Natural killer cell (primary cell): ENCODE measurements at regions not wholly inside any gene's neighbourhood (a gene's known extent, or its start where the extent isn't known, plus 50 kb on each side); places are given as distances from the start of the nearest gene placed in this dataset.

Experiments used
- ATAC-seq, 3 donors: fragments of 150-1000 bp in 2 of 3; fragments of 200-7000 bp in 1 of 3; cut with Tn5 transposase; 1 replicate in 1 of 3; 2 replicates in 2 of 3; pipeline ENCODE4 v1.10.0; 2021; ENCODE audit warnings: mild to moderate bottlenecking in 2 of 3, moderate library complexity in 2 of 3
- DNase-seq, 2 donors: peaks; one replicate each; pipeline versions ENCODE4 v3.0.0 to v3.0.0-alpha.2; 2013 to 2021; ENCODE audit warnings: mixed read lengths in 1 of 2
- H3K27ac ChIP-seq: one replicate; pipeline ENCODE4 v1.5.1; 2013; ENCODE audit warnings: mild to moderate bottlenecking, low read length
- H3K27me3 ChIP-seq: one replicate; pipeline ENCODE4 v1.6.1; 2013; ENCODE audit warnings: low read length; ENCODE audit not compliant: control insufficient read depth, insufficient read depth
- H3K36me3 ChIP-seq: one replicate; pipeline ENCODE4 v1.6.1; 2013; ENCODE audit warnings: low read length; ENCODE audit not compliant: control insufficient read depth, insufficient read depth
- H3K4me1 ChIP-seq: one replicate; pipeline ENCODE4 v1.6.1; 2013; ENCODE audit warnings: low read length; ENCODE audit not compliant: control insufficient read depth, insufficient read depth
- H3K4me3 ChIP-seq: one replicate; pipeline ENCODE4 v1.5.1; 2013; ENCODE audit warnings: low read length
- H3K9me3 ChIP-seq: one replicate; pipeline ENCODE4 v1.6.1; 2013; ENCODE audit warnings: low read length; ENCODE audit not compliant: control insufficient read depth, insufficient read depth
- H3K27ac Mint-ChIP-seq, 2 donors: one replicate each; pipeline ENCODE4 v1.8.0; 2022; ENCODE audit warnings: mild to moderate bottlenecking in 2 of 2, mixed read lengths in 2 of 2, moderate library complexity in 1 of 2
- H3K27me3 Mint-ChIP-seq, 2 donors: one replicate each; pipeline ENCODE4 v1.8.0; 2022; ENCODE audit warnings: low read depth in 2 of 2, mixed read lengths in 2 of 2
- H3K36me3 Mint-ChIP-seq: one replicate; pipeline ENCODE4 v1.8.0; 2022; ENCODE audit warnings: mixed read lengths
- H3K4me1 Mint-ChIP-seq, 2 donors: one replicate each; pipeline ENCODE4 v1.8.0; 2022; ENCODE audit warnings: mixed read lengths in 2 of 2
- H3K4me3 Mint-ChIP-seq: one replicate; pipeline ENCODE4 v1.8.0; 2022; ENCODE audit warnings: mild to moderate bottlenecking, moderate library complexity, mixed read lengths
- H3K9me3 Mint-ChIP-seq, 2 donors: one replicate each; pipeline ENCODE4 v1.8.0; 2022; ENCODE audit warnings: mixed read lengths in 2 of 2
- CTCF ChIP-seq: fragments of 200-600 bp; IDR thresholded peaks from one replicate; pipeline ENCODE4 v1.8.0; 2022; ENCODE audit warnings: antibody characterized with exemption
- WGBS: methylation state at CpG from one replicate; pipeline ENCODE4 v1.1.7; 2013; ENCODE audit warnings: missing lambda C conversion rate; ENCODE audit not compliant: insufficient coverage; 5-methylcytosine and 5-hydroxymethylcytosine counted together
- intact Hi-C: fragments of 100-400 bp; cut with micrococcal nuclease; formaldehyde crosslinking; loops from one replicate; pipeline ENCODE4 v1.14.2; 2022

DNA sequence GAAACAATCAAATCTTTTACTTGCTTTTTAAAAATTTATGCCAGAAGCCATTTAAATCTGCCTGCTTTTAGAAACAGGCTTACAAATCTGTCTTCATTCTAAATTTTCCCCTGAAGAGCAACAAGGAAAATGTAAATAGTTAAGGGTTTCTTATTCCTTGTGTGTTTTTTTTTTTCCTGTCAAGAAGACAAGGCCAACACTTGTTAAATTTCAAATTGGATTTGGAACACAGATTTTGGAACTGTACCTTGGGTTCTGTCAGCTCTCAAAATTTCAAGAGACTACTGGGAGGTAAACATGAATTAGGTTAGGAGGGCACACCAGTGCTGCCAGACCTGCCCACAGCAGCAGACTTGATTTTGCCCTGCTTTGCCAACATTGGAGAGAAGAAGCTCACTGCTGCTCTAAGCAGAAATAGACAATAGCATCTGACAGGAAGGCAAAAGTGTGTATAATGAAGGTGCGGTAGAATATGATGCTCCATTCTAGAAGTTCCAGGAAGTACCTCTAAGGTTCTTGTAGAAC, 121.7 kb downstream of the NHLRC3 start:
- TF ChIP-seq CTCF, result no peak
- Mint-ChIP-seq H3K9me3 (peaks cover 0 to 6% of the 10 kb centered on the region in 2 donors), H3K4me3 (no peak overlapping the region), H3K27me3 (peaks cover 0 to 2% of the 10 kb centered on the region in 2 donors), H3K36me3 (no peaks in the 10 kb centered on the region), H3K27ac (no peak overlapping the region), H3K4me1 (no peaks in the 10 kb centered on the region)
- H3K27ac ChIP-seq, result no peak overlapping the region
- no peaks in the 10 kb centered on the region for H3K27me3 ChIP-seq
- WGBS, result 100% methylated on average over 1 of the region's 1 CpG
- no peaks in the 10 kb centered on the region for H3K9me3 ChIP-seq
- DNase-seq (no peak), ATAC-seq (no peak)
- H3K4me3 ChIP-seq, result no peak overlapping the region
- intact Hi-C loops, result no loop called here
- H3K4me1 ChIP-seq, result no peaks in the 10 kb centered on the region
- H3K36me3 ChIP-seq, result no peaks in the 10 kb centered on the region

- Histone ChIP-seq H3K27me3 (no peaks in the 10 kb centered on the region), H3K9me3 (no peaks in the 10 kb centered on the region), H3K36me3 (no peaks in the 10 kb centered on the region), H3K27ac (no peak overlapping the region), H3K4me3 (no peak overlapping the region), H3K4me1 (no peaks in the 10 kb centered on the region)
- Mint-ChIP-seq H3K4me1 (no peaks in the 10 kb centered on the region), H3K4me3 (no peak overlapping the region), H3K27me3 (peaks cover 0 to 2% of the 10 kb centered on the region in 2 donors), H3K9me3 (peaks cover 1 to 3% of the 10 kb centered on the region in 2 donors), H3K36me3 (no peaks in the 10 kb centered on the region), H3K27ac (no peak overlapping the region)
- intact Hi-C loops, result no loop called here
- 65% methylated on average over 3 of the region's 3 CpGs for WGBS
- no peak for TF ChIP-seq CTCF
- ATAC-seq, result no peak
- DNase-seq, result no peak
Observed at GRCh38 chr13:39167018-39167417, 128.8 kb downstream of the NHLRC3 start.

- no peaks in the 10 kb centered on the region for H3K4me1 ChIP-seq
- H3K27ac ChIP-seq, result no peak overlapping the region
- peaks cover 0 to 2% of the 10 kb centered on the region in 2 donors for H3K27me3 Mint-ChIP-seq
- H3K36me3 ChIP-seq, result no peaks in the 10 kb centered on the region
- no peaks in the 10 kb centered on the region for H3K36me3 Mint-ChIP-seq
- no peaks in the 10 kb centered on the region for H3K27me3 ChIP-seq
- H3K9me3 ChIP-seq, result no peaks in the 10 kb centered on the region
- H3K4me3 ChIP-seq, result no peak overlapping the region
- H3K4me3 Mint-ChIP-seq, result no peak overlapping the region
- H3K27ac Mint-ChIP-seq, result no peak overlapping the region
- intact Hi-C loops, result no loop called here
- TF ChIP-seq CTCF, result no peak
- 85% methylated on average over 2 of the region's 2 CpGs for WGBS
- no peak for ATAC-seq
- H3K9me3 Mint-ChIP-seq, result peaks cover 3 to 4% of the 10 kb centered on the region in 2 donors
- no peak for DNase-seq
- no peaks in the 10 kb centered on the region for H3K4me1 Mint-ChIP-seq
Observed at GRCh38 chr13:39170711-39171110, 132.5 kb downstream of the NHLRC3 start.

DNA sequence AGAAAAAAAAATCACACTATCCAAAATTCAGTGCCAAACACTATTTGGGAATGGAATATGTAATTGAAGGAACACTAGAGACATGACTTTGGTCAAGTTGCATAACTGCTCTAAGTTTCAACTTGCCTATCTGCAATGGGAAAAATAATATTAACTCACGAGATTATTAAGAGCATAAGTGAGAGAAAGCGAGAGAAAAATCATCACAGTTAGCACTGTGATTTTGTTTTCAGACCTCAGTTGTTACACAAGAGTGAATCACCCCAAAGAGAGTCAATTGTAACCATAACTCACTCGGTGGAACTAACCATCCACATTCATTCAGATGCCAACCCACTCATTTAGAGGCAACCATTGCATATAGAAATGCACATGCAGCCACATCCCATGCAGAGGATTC, 147.1 kb downstream of the NHLRC3 start:
- WGBS, result 77% methylated on average over 3 of the region's 3 CpGs

More for the DNA sequence above, 147.1 kb downstream of the NHLRC3 start:
- ATAC-seq (no peak), DNase-seq (no peak)
- H3K36me3 ChIP-seq, result no peaks in the 10 kb centered on the region
- Mint-ChIP-seq H3K27me3 (no peaks in the 10 kb centered on the region), H3K4me3 (no peak overlapping the region), H3K36me3 (no peaks in the 10 kb centered on the region), H3K9me3 (peaks cover 0 to 3% of the 10 kb centered on the region in 2 donors), H3K27ac (no peak overlapping the region), H3K4me1 (no peaks in the 10 kb centered on the region)
- intact Hi-C loops, result no loop called here
- no peak for TF ChIP-seq CTCF
- no peak overlapping the region for H3K27ac ChIP-seq
- no peaks in the 10 kb centered on the region for H3K9me3 ChIP-seq
- H3K27me3 ChIP-seq, result no peaks in the 10 kb centered on the region
- H3K4me1 ChIP-seq, result no peaks in the 10 kb centered on the region
- H3K4me3 ChIP-seq, result no peak overlapping the region
